AG04449 (cell line): ENCODE measurements at regions not wholly inside any gene's neighbourhood (a gene's known extent, or its start where the extent isn't known, plus 50 kb on each side); places are given as distances from the start of the nearest gene placed in this dataset.

Source experiments
- CTCF ChIA-PET: fragments of 350-600 bp; formaldehyde crosslinking; extraction: SDS; loops from one replicate; lab custom pipeline; 2021; ENCODE audit warnings: antibody characterized with exemption; lab: Yijun Ruan, JAX
- POLR2A ChIA-PET: fragments of 400-600, 350-600 bp; formaldehyde crosslinking; extraction: SDS; loops from one replicate; lab custom pipeline; 2020; ENCODE audit warnings: antibody characterized with exemption, inconsistent platforms; lab: Yijun Ruan, JAX
- DNase-seq: peaks from one replicate; pipeline ENCODE4 v3.0.0-alpha.2; 2010; ENCODE audit warnings: low read depth, low spot score
- H3K4me3 ChIP-seq: 2 replicates; pipeline ENCODE4 v1.5.1; 2011; ENCODE audit warnings: low read depth, mild to moderate bottlenecking, control low read depth, low read length
- TF ChIP-seq, protein P1 (sequence below): IDR thresholded peaks from one replicate; pipeline ENCODE4 v1.5.1; 2011; ENCODE audit warnings: mild to moderate bottlenecking, moderate library complexity, low read length, control low read depth, inconsistent platforms; ENCODE audit not compliant: insufficient read depth; ENCODE audit errors: missing control alignments

DNA sequence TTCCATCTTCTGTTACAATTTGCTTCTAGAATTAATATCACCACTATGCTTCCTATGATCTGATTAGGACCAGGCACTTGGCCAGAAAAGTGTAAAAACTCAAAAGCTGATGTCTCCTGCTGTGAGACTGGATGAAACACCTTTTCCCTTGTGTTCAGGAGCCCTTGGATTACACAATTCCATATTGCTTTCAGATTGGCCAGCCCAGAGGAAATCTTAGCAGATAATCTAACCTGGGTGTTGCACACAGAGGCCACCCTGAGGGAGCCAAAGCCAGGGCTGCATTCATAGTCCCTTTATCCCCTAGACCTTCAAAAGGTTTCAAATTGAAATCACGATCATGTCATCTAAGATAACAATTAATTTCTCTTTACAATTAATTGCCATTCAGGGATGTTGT is 94.1 kb upstream of the SELENOP start:
- TF ChIP-seq, protein P1, sequence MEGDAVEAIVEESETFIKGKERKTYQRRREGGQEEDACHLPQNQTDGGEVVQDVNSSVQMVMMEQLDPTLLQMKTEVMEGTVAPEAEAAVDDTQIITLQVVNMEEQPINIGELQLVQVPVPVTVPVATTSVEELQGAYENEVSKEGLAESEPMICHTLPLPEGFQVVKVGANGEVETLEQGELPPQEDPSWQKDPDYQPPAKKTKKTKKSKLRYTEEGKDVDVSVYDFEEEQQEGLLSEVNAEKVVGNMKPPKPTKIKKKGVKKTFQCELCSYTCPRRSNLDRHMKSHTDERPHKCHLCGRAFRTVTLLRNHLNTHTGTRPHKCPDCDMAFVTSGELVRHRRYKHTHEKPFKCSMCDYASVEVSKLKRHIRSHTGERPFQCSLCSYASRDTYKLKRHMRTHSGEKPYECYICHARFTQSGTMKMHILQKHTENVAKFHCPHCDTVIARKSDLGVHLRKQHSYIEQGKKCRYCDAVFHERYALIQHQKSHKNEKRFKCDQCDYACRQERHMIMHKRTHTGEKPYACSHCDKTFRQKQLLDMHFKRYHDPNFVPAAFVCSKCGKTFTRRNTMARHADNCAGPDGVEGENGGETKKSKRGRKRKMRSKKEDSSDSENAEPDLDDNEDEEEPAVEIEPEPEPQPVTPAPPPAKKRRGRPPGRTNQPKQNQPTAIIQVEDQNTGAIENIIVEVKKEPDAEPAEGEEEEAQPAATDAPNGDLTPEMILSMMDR = no peak
- DNase-seq = no peak
- ChIA-PET POLR2A (no interaction called here), CTCF (interaction anchor here (1.3 to 1.6 kb wide), 2 partner anchors 16 to 136 kb away, joined by 4 to 7 read pairs; no protein-coding TSS in a partner anchor)
- H3K4me3 ChIP-seq = no peak overlapping the region

DNA sequence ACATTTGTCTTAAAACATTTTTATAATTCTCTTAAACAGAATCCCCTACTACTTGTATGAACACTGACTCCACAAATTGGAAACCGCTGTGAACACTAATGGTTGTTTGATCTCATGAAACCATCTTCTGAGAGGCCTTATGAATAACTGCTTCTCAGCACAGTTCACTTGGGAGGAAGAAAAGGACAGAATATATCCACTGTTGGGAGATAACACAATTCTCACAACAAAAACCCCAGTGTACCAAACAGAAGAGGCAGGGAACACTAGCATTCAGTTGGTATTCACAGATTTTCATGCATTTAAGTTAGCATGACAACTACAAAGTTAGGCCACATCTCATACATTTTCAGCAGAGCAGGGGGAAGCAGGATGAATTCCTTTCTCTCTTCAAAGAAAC is 89.0 kb upstream of the SELENOP start:
- DNase-seq = no peak
- CTCF ChIA-PET = interaction anchor here (0.9 to 1.0 kb wide), 2 partner anchors 10 to 11 kb away, joined by 3 read pairs; no protein-coding TSS in a partner anchor
- TF ChIP-seq, protein P1 = no peak
- no peak overlapping the region for H3K4me3 ChIP-seq
- POLR2A ChIA-PET = no interaction called here

DNA sequence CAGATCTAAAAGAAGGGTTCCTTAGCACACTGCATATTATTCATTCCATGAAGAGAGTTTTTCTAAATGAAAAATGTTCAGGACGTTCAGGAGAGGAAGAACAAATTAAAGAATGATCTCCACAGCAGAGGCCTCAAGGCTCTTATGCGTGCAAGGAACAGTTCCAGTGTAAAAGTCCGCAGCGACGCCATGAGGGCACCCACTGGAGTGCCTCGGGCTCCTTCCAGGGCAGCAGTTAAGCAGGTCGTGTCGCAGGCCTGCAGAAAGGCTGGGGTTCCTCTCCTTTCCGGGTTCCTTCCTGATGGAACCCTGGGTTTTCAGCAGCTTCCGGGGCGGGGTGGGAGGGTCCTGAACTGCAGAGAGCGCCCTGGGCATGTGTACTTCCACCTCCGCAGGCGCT is 87.1 kb upstream of the SELENOP start:
- no peak for DNase-seq
- POLR2A ChIA-PET = no interaction called here
- TF ChIP-seq, protein P1 = no peak
- no peak overlapping the region for H3K4me3 ChIP-seq
- CTCF ChIA-PET = interaction anchor here (1.0 to 1.2 kb wide), 2 partner anchors 9 kb away, joined by 3 to 4 read pairs; no protein-coding TSS in a partner anchor

DNA sequence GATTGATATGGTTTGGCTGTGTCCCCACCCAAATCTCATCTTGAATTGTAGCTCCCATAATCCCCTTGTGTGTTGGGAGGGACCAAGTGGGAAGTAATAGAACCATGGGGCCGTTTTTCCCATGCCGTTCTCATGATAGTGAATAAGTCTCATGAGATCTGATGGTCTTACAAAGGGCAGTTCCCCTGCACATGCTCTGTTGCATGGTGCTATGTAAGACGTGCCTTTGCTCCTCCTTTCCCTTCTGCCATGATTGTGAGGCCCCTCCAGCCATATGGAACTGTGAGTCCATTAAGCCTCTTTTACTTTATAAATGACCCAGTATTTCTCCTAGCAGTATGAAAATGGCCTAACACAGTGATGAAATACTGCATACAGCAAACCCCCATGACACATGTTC is 84.8 kb upstream of the SELENOP start:
- DNase-seq = no peak
- no peak overlapping the region for H3K4me3 ChIP-seq
- POLR2A ChIA-PET = no interaction called here
- TF ChIP-seq, protein P1 = no peak
- CTCF ChIA-PET = no interaction called here

DNA sequence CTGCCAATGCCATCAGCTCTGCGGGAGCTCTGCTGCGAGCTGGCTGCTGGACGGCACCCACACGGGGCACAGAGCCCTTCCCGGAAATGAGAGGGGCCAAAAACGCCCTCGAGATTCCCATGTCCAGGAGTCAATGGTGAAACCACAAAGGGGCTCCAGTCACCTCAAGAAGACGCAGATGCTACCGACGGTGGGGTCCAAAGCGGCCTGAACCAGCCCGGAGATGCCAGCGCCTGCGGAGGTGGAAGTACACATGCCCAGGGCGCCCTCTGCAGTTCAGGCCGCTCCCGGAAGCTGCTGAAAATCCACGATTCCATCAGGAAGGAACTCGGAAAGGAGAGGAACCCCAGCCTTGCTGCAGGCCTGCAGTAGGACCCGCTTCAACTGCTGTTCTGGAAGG is 82.4 kb upstream of the SELENOP start:
- TF ChIP-seq, protein P1 = no peak
- no peak for DNase-seq
- H3K4me3 ChIP-seq = no peak overlapping the region
- ChIA-PET POLR2A (no interaction called here), CTCF (interaction anchor here (1.0 kb wide), 1 partner anchor 15 kb away, joined by 3 read pairs; no protein-coding TSS in a partner anchor)

DNA sequence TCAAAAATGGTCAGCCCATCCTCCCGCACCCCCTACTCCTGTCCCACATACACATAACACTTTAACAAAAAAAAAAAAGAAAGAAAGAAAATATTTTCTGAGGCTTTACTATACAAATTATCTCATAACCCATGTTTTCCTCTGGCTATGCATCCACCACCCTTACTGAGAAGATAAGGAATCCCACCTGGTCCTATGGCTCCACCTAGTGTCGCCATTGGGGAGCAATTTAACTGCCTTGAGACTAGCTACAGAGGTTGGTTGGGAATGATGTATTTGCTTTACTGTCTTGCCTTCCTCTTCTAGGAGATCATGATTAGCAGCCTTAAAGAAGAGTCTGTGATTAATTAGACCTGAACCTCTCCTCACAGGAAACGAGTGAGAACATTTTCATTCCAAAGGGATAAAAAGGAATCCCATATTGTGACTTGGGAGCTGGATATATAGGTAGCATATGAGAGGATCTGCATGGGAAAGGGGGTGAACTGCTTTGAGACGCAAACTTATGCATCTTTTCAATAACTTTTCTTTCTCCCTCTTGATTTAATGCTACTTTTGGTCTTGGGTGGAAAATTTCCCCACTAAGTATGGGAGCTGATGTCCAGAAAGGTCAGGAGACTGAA is 77.7 kb upstream of the SELENOP start:
- ChIA-PET CTCF (interaction anchor here (0.6 to 4.3 kb wide), 22 partner anchors 8 to 1036 kb away, joined by 3 to 24 read pairs (median 4); no protein-coding TSS in a partner anchor), POLR2A (no interaction called here)
- TF ChIP-seq, protein P1 = peak; percentile 84
- H3K4me3 ChIP-seq = no peak overlapping the region
- no peak for DNase-seq
